HG02588 (cell line): ENCODE measurements at regions not wholly inside any gene's neighbourhood (a gene's known extent, or its start where the extent isn't known, plus 50 kb on each side); places are given as distances from the start of the nearest gene placed in this dataset.
"Not testable (repeated sequence)": the region's sequence is repeated elsewhere in the genome, so short reads cannot be mapped to it uniquely, and the experiment has no call there.

Experiments used
- ATAC-seq: cut with Tn5 transposase; IDR thresholded peaks from one replicate; pipeline ENCODE4 v1.9.1; 2021; ENCODE audit warnings: mild to moderate bottlenecking, moderate library complexity; ENCODE audit not compliant: unreplicated experiment

- ATAC-seq, result no peak
Observed at GRCh38 chr2:114248648-114249047, 193.8 kb upstream of the DPP10 start.

- no peak for ATAC-seq
Observed at GRCh38 chr2:114252713-114253112, 189.7 kb upstream of the DPP10 start.

- no peak for ATAC-seq
Observed at GRCh38 chr2:114254875-114255274, 187.6 kb upstream of the DPP10 start.

- no peak for ATAC-seq
Observed at GRCh38 chr2:114259389-114259788, 183.1 kb upstream of the DPP10 start.

- ATAC-seq, result no peak
Observed at GRCh38 chr2:114261366-114261765, 181.1 kb upstream of the DPP10 start.

GRCh38 chr2:114265261-114265660 lies 177.2 kb upstream of the DPP10 start:
- no peak for ATAC-seq

- ATAC-seq, result no peak
Observed at GRCh38 chr2:114274957-114275356, 167.5 kb upstream of the DPP10 start.

GRCh38 chr2:114281188-114281587 lies 161.3 kb upstream of the DPP10 start:
- ATAC-seq, result no peak

GRCh38 chr2:114283774-114284173 lies 158.7 kb upstream of the DPP10 start:
- no peak for ATAC-seq

- ATAC-seq, result no peak
Observed at GRCh38 chr2:114286438-114286837, 156.0 kb upstream of the DPP10 start.

GRCh38 chr2:114293355-114293754 lies 149.1 kb upstream of the DPP10 start:
- ATAC-seq, result no peak

- no peak for ATAC-seq
Observed at GRCh38 chr2:114294741-114295140, 147.7 kb upstream of the DPP10 start.

GRCh38 chr2:114300351-114300750 lies 142.1 kb upstream of the DPP10 start:
- not testable (repeated sequence) for ATAC-seq

GRCh38 chr2:114316532-114317300 lies 125.7 kb upstream of the DPP10 start:
- no peak for ATAC-seq

- ATAC-seq, result no peak
Observed at GRCh38 chr2:114330594-114330993, 111.8 kb upstream of the DPP10 start.

- ATAC-seq, result no peak
Observed at GRCh38 chr2:114331934-114332333, 110.5 kb upstream of the DPP10 start.

GRCh38 chr2:114345246-114345645 lies 97.2 kb upstream of the DPP10 start:
- no peak for ATAC-seq

- ATAC-seq, result no peak
Observed at GRCh38 chr2:114346658-114347057, 95.8 kb upstream of the DPP10 start.

GRCh38 chr2:114350186-114350725 lies 92.2 kb upstream of the DPP10 start:
- ATAC-seq, result no peak

- ATAC-seq, result no peak
Observed at GRCh38 chr2:114352988-114353387, 89.5 kb upstream of the DPP10 start.

GRCh38 chr2:114354199-114354598 lies 88.2 kb upstream of the DPP10 start:
- no peak for ATAC-seq

GRCh38 chr2:114368705-114369104 lies 73.7 kb upstream of the DPP10 start:
- no peak for ATAC-seq

GRCh38 chr2:114371721-114372120 lies 70.7 kb upstream of the DPP10 start:
- not testable (repeated sequence) for ATAC-seq
